ENCODE measurements at regions not wholly inside any gene's neighbourhood (a gene's known extent, or its start where the extent isn't known, plus 50 kb on each side); places are given as distances from the start of the nearest gene placed in this dataset.

DNA sequence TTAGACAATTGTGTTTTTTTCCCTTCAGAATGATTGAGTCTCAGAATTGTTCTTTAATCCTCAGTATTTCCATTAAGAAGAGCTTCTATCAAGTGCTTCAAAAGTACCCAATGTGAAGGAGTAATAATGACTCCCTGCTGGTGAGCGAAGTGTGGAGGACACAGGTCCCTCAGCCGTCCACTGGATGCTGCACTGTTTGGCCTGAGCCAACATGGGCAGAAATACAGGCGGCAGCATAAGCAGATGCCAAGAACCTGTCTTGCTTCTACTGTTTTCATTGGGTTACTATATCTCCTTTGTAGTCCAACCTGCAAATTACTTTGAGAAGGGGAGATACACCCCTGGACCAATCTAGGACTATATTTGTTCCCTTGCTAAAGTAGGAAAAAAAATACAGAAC, 55.3 kb upstream of the DPH5 start:
- CTCF ChIA-PET = no interaction called here
- DNase-seq (ENCODE audit: extremely low spot score) = no peak
- POLR2A ChIA-PET = no interaction called here
- TF ChIP-seq NFRKB (IDR thresholded peaks at IDR 0.05) (no peak), SUZ12 (IDR thresholded peaks at IDR 0.05) (no peak), SP1 (IDR thresholded peaks at IDR 0.05) (no peak), FOXK2 (IDR thresholded peaks at IDR 0.05) (no peak)

DNA sequence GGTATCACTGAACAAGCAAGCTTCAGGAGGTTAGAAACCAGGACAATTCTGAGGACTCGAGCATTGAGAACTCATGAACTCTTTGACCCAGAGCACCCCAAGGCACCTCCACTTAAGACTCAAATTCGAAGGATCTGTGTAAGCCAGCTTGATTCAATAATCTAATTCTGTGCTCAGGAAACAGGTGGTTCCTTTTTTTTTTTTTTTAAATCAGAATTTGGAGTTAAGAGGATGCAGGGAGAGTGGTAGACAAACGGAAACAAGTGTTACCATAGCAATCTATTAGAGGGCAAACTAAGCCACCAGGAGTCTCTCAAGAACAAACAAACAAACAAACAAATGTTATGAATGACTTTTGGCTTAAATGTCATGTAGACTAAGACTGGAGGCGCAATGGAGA, 53.8 kb upstream of the DPH5 start:
- no peak for DNase-seq (ENCODE audit: extremely low spot score)
- no peak for TF ChIP-seq CTBP1 (IDR thresholded peaks at IDR 0.05; ENCODE audit: borderline replicate concordance)
- TF ChIP-seq BHLHE40 (IDR thresholded peaks at IDR 0.05; ENCODE audit: borderline replicate concordance) = no peak
- TF ChIP-seq FOXK2 (IDR thresholded peaks at IDR 0.05) = no peak
- TF ChIP-seq ZNF384 (IDR thresholded peaks at IDR 0.05) = no peak
- no peak for TF ChIP-seq LEF1 (IDR thresholded peaks at IDR 0.05; ENCODE audit: borderline replicate concordance)
- TF ChIP-seq NFRKB (IDR thresholded peaks at IDR 0.05) = no peak
- no peak for TF ChIP-seq L3MBTL2 (conservative IDR thresholded peaks at IDR 0.05)
- TF ChIP-seq, protein P1, sequence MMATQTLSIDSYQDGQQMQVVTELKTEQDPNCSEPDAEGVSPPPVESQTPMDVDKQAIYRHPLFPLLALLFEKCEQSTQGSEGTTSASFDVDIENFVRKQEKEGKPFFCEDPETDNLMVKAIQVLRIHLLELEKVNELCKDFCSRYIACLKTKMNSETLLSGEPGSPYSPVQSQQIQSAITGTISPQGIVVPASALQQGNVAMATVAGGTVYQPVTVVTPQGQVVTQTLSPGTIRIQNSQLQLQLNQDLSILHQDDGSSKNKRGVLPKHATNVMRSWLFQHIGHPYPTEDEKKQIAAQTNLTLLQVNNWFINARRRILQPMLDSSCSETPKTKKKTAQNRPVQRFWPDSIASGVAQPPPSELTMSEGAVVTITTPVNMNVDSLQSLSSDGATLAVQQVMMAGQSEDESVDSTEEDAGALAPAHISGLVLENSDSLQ (IDR thresholded peaks at IDR 0.05) = no peak
- TF ChIP-seq FOXM1 (IDR thresholded peaks at IDR 0.05; ENCODE audit: borderline replicate concordance) = no peak
- TF ChIP-seq HDGF (IDR thresholded peaks at IDR 0.05; ENCODE audit: borderline replicate concordance) = no peak
- no peak for TF ChIP-seq FOXA1 (IDR thresholded peaks at IDR 0.05)
- no peak for TF ChIP-seq TARDBP (IDR thresholded peaks at IDR 0.05)
- no peak for TF ChIP-seq SP1 (IDR thresholded peaks at IDR 0.05)
- TF ChIP-seq SUZ12 (IDR thresholded peaks at IDR 0.05) = no peak
- no peak for TF ChIP-seq ARNT (IDR thresholded peaks at IDR 0.05)
- CTCF ChIA-PET = no interaction called here
- POLR2A ChIA-PET = no interaction called here

DNA sequence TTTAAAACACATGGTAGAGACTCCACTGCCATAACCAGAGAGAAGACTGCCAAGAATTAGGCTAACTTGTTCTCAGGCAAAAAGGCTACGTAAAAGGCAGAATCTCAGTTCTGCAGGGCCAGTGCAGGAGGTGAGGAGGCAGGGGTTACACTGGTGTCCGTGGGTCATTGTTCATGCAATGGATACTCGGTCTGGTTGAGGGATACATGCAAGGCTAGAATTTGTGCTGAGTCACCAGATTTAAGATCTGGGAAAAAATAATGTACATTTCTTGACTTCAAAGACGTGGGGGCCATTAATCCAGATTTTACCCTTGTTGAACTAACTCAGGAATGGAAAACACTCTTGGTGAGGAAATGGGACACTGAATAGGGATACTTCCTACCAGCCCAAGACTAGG, 52.3 kb upstream of the DPH5 start:
- ChIA-PET CTCF (no interaction called here), POLR2A (no interaction called here)
- no peak for DNase-seq (ENCODE audit: extremely low spot score)
- no peak for TF ChIP-seq HDGF (IDR thresholded peaks at IDR 0.05; ENCODE audit: borderline replicate concordance)
- no peak for TF ChIP-seq SP1 (IDR thresholded peaks at IDR 0.05)
- TF ChIP-seq FOXA1 (IDR thresholded peaks at IDR 0.05) = no peak
- no peak for TF ChIP-seq NFRKB (IDR thresholded peaks at IDR 0.05)
- TF ChIP-seq LEF1 (IDR thresholded peaks at IDR 0.05; ENCODE audit: borderline replicate concordance) = no peak
- no peak for TF ChIP-seq ARNT (IDR thresholded peaks at IDR 0.05)

DNA sequence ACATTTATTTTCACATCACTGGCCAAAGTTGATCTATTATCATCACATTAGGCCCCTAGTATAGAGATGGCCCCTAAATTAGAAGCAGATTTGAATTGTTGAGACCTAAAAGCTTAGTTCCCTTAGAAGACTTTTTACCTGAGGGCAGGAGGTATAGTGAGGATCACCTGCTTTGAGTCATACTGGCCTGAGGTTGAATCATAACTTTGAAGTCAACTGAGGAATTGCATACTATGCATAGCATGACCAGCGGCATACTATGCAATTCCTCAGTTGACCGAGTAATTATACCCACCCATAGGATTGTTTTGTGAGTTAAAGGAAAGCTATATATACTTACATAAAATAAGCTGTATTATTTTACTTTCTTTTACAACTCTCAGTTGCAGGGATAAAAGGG, 50.3 kb upstream of the DPH5 start:
- ChIA-PET POLR2A (no interaction called here), CTCF (interaction anchor here (0.5 to 1.0 kb wide), 2 partner anchors 14 to 738 kb away, joined by 3 read pairs; no protein-coding TSS in a partner anchor)
- TF ChIP-seq SP1 (IDR thresholded peaks at IDR 0.05) (no peak), CTBP1 (IDR thresholded peaks at IDR 0.05; ENCODE audit: borderline replicate concordance) (no peak), L3MBTL2 (conservative IDR thresholded peaks at IDR 0.05) (no peak), BHLHE40 (IDR thresholded peaks at IDR 0.05; ENCODE audit: borderline replicate concordance) (no peak), FOXK2 (IDR thresholded peaks at IDR 0.05) (no peak), SUZ12 (IDR thresholded peaks at IDR 0.05) (no peak), HDGF (IDR thresholded peaks at IDR 0.05; ENCODE audit: borderline replicate concordance) (no peak), FOXA1 (IDR thresholded peaks at IDR 0.05) (no peak)
- TF ChIP-seq, protein P1 (IDR thresholded peaks at IDR 0.05) = no peak
- DNase-seq (ENCODE audit: extremely low spot score) = no peak

All from HEK293T (cell line).